Activated naive CD4-positive, alpha-beta T cell treated with anti-CD3 and anti-CD28 coated beads, Interleukin-2, amount 50 U/mL, for 24 hours (primary cell): ENCODE measurements at regions not wholly inside any gene's neighbourhood (a gene's known extent, or its start where the extent isn't known, plus 50 kb on each side); places are given as distances from the start of the nearest gene placed in this dataset.
"Not testable (repeated sequence)": the region's sequence is repeated elsewhere in the genome, so short reads cannot be mapped to it uniquely, and the experiment has no call there.

ENCODE experiments used
- H3K27ac Mint-ChIP-seq: one replicate; pipeline ENCODE4 v1.8.0; 2021; ENCODE audit warnings: mild to moderate bottlenecking, mixed read lengths
- H3K27me3 Mint-ChIP-seq: one replicate; pipeline ENCODE4 v1.8.0; 2021; ENCODE audit warnings: mixed read lengths
- H3K36me3 Mint-ChIP-seq: one replicate; pipeline ENCODE4 v1.8.0; 2021; ENCODE audit warnings: mixed read lengths
- H3K4me1 Mint-ChIP-seq: one replicate; pipeline ENCODE4 v1.8.0; 2021; ENCODE audit warnings: mixed read lengths
- H3K4me3 Mint-ChIP-seq: one replicate; pipeline ENCODE4 v1.8.0; 2021; ENCODE audit warnings: mild to moderate bottlenecking, mixed read lengths
- H3K9me3 Mint-ChIP-seq: one replicate; pipeline ENCODE4 v1.8.0; 2021; ENCODE audit warnings: mixed read lengths

- H3K36me3 Mint-ChIP-seq, result no peaks in the 10 kb centered on the region
- H3K4me1 Mint-ChIP-seq, result no peaks in the 10 kb centered on the region
- no peaks in the 10 kb centered on the region for H3K9me3 Mint-ChIP-seq
- H3K4me3 Mint-ChIP-seq, result no peak overlapping the region
- H3K27ac Mint-ChIP-seq, result no peak overlapping the region
- H3K27me3 Mint-ChIP-seq, result peaks cover 2% of the 10 kb centered on the region
Measured at GRCh38 chr6:150695652-150696051, 96.0 kb downstream of the PLEKHG1 start.

- Mint-ChIP-seq H3K4me1 (no peaks in the 10 kb centered on the region), H3K36me3 (no peaks in the 10 kb centered on the region), H3K27ac (no peak overlapping the region), H3K27me3 (peaks cover 2% of the 10 kb centered on the region), H3K4me3 (no peak overlapping the region), H3K9me3 (no peaks in the 10 kb centered on the region)
Measured at GRCh38 chr6:150696190-150696589, 96.5 kb downstream of the PLEKHG1 start.

GRCh38 chr6:150696918-150697317, 97.2 kb downstream of the PLEKHG1 start:
- not testable (repeated sequence) for H3K9me3 Mint-ChIP-seq, H3K27ac Mint-ChIP-seq, H3K4me1 Mint-ChIP-seq, H3K36me3 Mint-ChIP-seq, H3K4me3 Mint-ChIP-seq, H3K27me3 Mint-ChIP-seq

GRCh38 chr6:150697515-150697914, 97.8 kb downstream of the PLEKHG1 start:
- Mint-ChIP-seq H3K27me3 (peaks cover 2% of the 10 kb centered on the region), H3K27ac (no peak overlapping the region), H3K4me3 (no peak overlapping the region), H3K4me1 (no peaks in the 10 kb centered on the region), H3K36me3 (no peaks in the 10 kb centered on the region), H3K9me3 (no peaks in the 10 kb centered on the region)

GRCh38 chr6:150698391-150698790, 98.7 kb downstream of the PLEKHG1 start:
- Mint-ChIP-seq H3K27me3 (peaks cover 2% of the 10 kb centered on the region), H3K36me3 (no peaks in the 10 kb centered on the region), H3K4me1 (no peaks in the 10 kb centered on the region), H3K9me3 (no peaks in the 10 kb centered on the region), H3K27ac (no peak overlapping the region), H3K4me3 (no peak overlapping the region)

GRCh38 chr6:150702675-150703074, 103.0 kb downstream of the PLEKHG1 start:
- H3K4me3 Mint-ChIP-seq, result no peak overlapping the region
- no peak overlapping the region for H3K27ac Mint-ChIP-seq
- no peaks in the 10 kb centered on the region for H3K4me1 Mint-ChIP-seq
- H3K36me3 Mint-ChIP-seq, result no peaks in the 10 kb centered on the region
- H3K27me3 Mint-ChIP-seq, result peaks cover 2% of the 10 kb centered on the region
- no peaks in the 10 kb centered on the region for H3K9me3 Mint-ChIP-seq

GRCh38 chr6:150704447-150705192, 104.9 kb downstream of the PLEKHG1 start:
- Mint-ChIP-seq H3K27ac (no peak overlapping the region), H3K4me3 (no peak overlapping the region), H3K4me1 (no peaks in the 10 kb centered on the region), H3K36me3 (no peaks in the 10 kb centered on the region), H3K9me3 (no peaks in the 10 kb centered on the region), H3K27me3 (peaks cover 7% of the 10 kb centered on the region)

- Mint-ChIP-seq H3K4me3 (no peak overlapping the region), H3K36me3 (no peaks in the 10 kb centered on the region), H3K27me3 (peaks cover 7% of the 10 kb centered on the region), H3K9me3 (no peaks in the 10 kb centered on the region), H3K27ac (no peak overlapping the region), H3K4me1 (no peaks in the 10 kb centered on the region)
Measured at GRCh38 chr6:150705392-150705791, 105.7 kb downstream of the PLEKHG1 start.

- H3K36me3 Mint-ChIP-seq, result no peaks in the 10 kb centered on the region
- no peak overlapping the region for H3K27ac Mint-ChIP-seq
- peaks cover 8% of the 10 kb centered on the region for H3K27me3 Mint-ChIP-seq
- no peak overlapping the region for H3K4me3 Mint-ChIP-seq
- H3K9me3 Mint-ChIP-seq, result no peaks in the 10 kb centered on the region
- H3K4me1 Mint-ChIP-seq, result no peaks in the 10 kb centered on the region
Measured at GRCh38 chr6:150710236-150710635, 110.6 kb downstream of the PLEKHG1 start.

- Mint-ChIP-seq H3K27ac (no peak overlapping the region), H3K27me3 (peaks cover 8% of the 10 kb centered on the region), H3K4me1 (no peaks in the 10 kb centered on the region), H3K36me3 (no peaks in the 10 kb centered on the region), H3K4me3 (no peak overlapping the region), H3K9me3 (no peaks in the 10 kb centered on the region)
Measured at GRCh38 chr6:150711061-150711460, 111.4 kb downstream of the PLEKHG1 start.

GRCh38 chr6:150711584-150712504, 112.2 kb downstream of the PLEKHG1 start:
- Mint-ChIP-seq H3K36me3 (no peaks in the 10 kb centered on the region), H3K9me3 (no peaks in the 10 kb centered on the region), H3K4me1 (no peaks in the 10 kb centered on the region), H3K27me3 (peaks cover 8% of the 10 kb centered on the region), H3K27ac (no peak overlapping the region), H3K4me3 (no peak overlapping the region)

- Mint-ChIP-seq H3K4me3 (no peak overlapping the region), H3K27me3 (peaks cover 8% of the 10 kb centered on the region), H3K27ac (no peak overlapping the region), H3K4me1 (no peaks in the 10 kb centered on the region), H3K9me3 (no peaks in the 10 kb centered on the region), H3K36me3 (no peaks in the 10 kb centered on the region)
Measured at GRCh38 chr6:150712505-150713252, 113.0 kb downstream of the PLEKHG1 start.

GRCh38 chr6:150713487-150713886, 113.8 kb downstream of the PLEKHG1 start:
- Mint-ChIP-seq H3K4me3 (no peak overlapping the region), H3K27me3 (peaks cover 3% of the 10 kb centered on the region), H3K9me3 (no peaks in the 10 kb centered on the region), H3K27ac (no peak overlapping the region), H3K4me1 (no peaks in the 10 kb centered on the region), H3K36me3 (no peaks in the 10 kb centered on the region)

- no peak overlapping the region for H3K4me3 Mint-ChIP-seq
- H3K27me3 Mint-ChIP-seq, result peaks cover 3% of the 10 kb centered on the region
- H3K9me3 Mint-ChIP-seq, result no peaks in the 10 kb centered on the region
- H3K27ac Mint-ChIP-seq, result no peak overlapping the region
- no peaks in the 10 kb centered on the region for H3K36me3 Mint-ChIP-seq
- H3K4me1 Mint-ChIP-seq, result no peaks in the 10 kb centered on the region
Measured at GRCh38 chr6:150713931-150714330, 114.2 kb downstream of the PLEKHG1 start.

- Mint-ChIP-seq H3K4me1 (no peaks in the 10 kb centered on the region), H3K36me3 (no peaks in the 10 kb centered on the region), H3K4me3 (no peak overlapping the region), H3K27ac (no peak overlapping the region), H3K9me3 (no peaks in the 10 kb centered on the region), H3K27me3 (peaks cover 3% of the 10 kb centered on the region)
Measured at GRCh38 chr6:150715133-150715532, 115.4 kb downstream of the PLEKHG1 start.

- Mint-ChIP-seq H3K36me3 (no peaks in the 10 kb centered on the region), H3K27ac (no peak overlapping the region), H3K4me1 (peaks cover 7% of the 10 kb centered on the region), H3K27me3 (peaks cover 3% of the 10 kb centered on the region), H3K4me3 (no peak overlapping the region), H3K9me3 (no peaks in the 10 kb centered on the region)
Measured at GRCh38 chr6:150717419-150717818, 117.7 kb downstream of the PLEKHG1 start.
